MCF 10A (cell line): ENCODE measurements at regions not wholly inside any gene's neighbourhood (a gene's known extent, or its start where the extent isn't known, plus 50 kb on each side); places are given as distances from the start of the nearest gene placed in this dataset.
A peak's percentile ranks its signal among the peaks of the same experiment; 100 is the strongest.

Source experiments
- BruUV-seq: library from RNA; stranded (reverse); fragments of 400-500 nt; replicated peaks from 2 replicates; lab custom pipeline; 2021; lab: Mats Ljungman, UMichigan
- CTCF ChIA-PET: fragments of 300-600 bp; sonication (Branson Sonifier 250); formaldehyde crosslinking; extraction: SDS; loops from one replicate; lab custom pipeline; 2021; ENCODE audit warnings: antibody characterized with exemption, inconsistent platforms; lab: Yijun Ruan, JAX
- POLR2A ChIA-PET: fragments of 300-600, 350-650 bp; sonication (Branson Sonifier 250); formaldehyde crosslinking; extraction: SDS; loops from one replicate; lab custom pipeline; 2020; ENCODE audit warnings: antibody characterized with exemption, inconsistent platforms; lab: Yijun Ruan, JAX
- DNase-seq: peaks from one replicate; pipeline ENCODE4 v3.0.0-alpha.2; 2018; ENCODE audit not compliant: unreplicated experiment
- H3K27ac Mint-ChIP-seq: one replicate; pipeline ENCODE4 v1.8.0; 2022; ENCODE audit warnings: mild to moderate bottlenecking, low read depth, mixed read lengths; ENCODE audit not compliant: unreplicated experiment
- H3K27me3 Mint-ChIP-seq: one replicate; pipeline ENCODE4 v1.8.0; 2022; ENCODE audit warnings: mixed read lengths; ENCODE audit not compliant: insufficient read depth, unreplicated experiment
- H3K36me3 Mint-ChIP-seq: one replicate; pipeline ENCODE4 v1.8.0; 2022; ENCODE audit warnings: mild to moderate bottlenecking, moderate library complexity, mixed read lengths; ENCODE audit not compliant: insufficient read depth, unreplicated experiment
- H3K4me1 Mint-ChIP-seq: one replicate; pipeline ENCODE4 v1.8.0; 2022; ENCODE audit warnings: mixed read lengths; ENCODE audit not compliant: insufficient read depth, unreplicated experiment
- H3K4me3 Mint-ChIP-seq: one replicate; pipeline ENCODE4 v1.8.0; 2022; ENCODE audit warnings: mild to moderate bottlenecking, moderate library complexity, mixed read lengths; ENCODE audit not compliant: unreplicated experiment
- H3K9me3 Mint-ChIP-seq: one replicate; pipeline ENCODE4 v1.8.0; 2022; ENCODE audit warnings: mixed read lengths; ENCODE audit not compliant: unreplicated experiment
- intact Hi-C: fragments of 100-400 bp; cut with micrococcal nuclease; formaldehyde crosslinking; loops from 2 replicates; pipeline ENCODE4 v1.14.1; 2022
- TF ChIP-seq, protein P1 (sequence below): fragments of 200-600 bp; IDR thresholded peaks from one replicate; pipeline ENCODE4 v1.8.0; 2022; ENCODE audit warnings: antibody characterized with exemption, mild to moderate bottlenecking; ENCODE audit not compliant: unreplicated experiment

GRCh38 chr18:67957684-67958083 lies 441.2 kb upstream of the DSEL start:
- H3K4me1 Mint-ChIP-seq = no peaks in the 10 kb centered on the region
- no peak overlapping the region for H3K27ac Mint-ChIP-seq
- H3K4me3 Mint-ChIP-seq = no peak overlapping the region
- H3K9me3 Mint-ChIP-seq = no peaks in the 10 kb centered on the region
- no peaks in the 10 kb centered on the region for H3K36me3 Mint-ChIP-seq
- ChIA-PET POLR2A (interaction anchor here (0.6 to 0.7 kb wide), 2 partner anchors 9 to 435 kb away, joined by 3 to 5 read pairs; no protein-coding TSS in a partner anchor), CTCF (interaction anchor here (0.6 kb wide), 1 partner anchor 1762 kb away, joined by 5 read pairs; no protein-coding TSS in a partner anchor)
- BruUV-seq = no TSS peak
- H3K27me3 Mint-ChIP-seq = no peaks in the 10 kb centered on the region
- TF ChIP-seq, protein P1, sequence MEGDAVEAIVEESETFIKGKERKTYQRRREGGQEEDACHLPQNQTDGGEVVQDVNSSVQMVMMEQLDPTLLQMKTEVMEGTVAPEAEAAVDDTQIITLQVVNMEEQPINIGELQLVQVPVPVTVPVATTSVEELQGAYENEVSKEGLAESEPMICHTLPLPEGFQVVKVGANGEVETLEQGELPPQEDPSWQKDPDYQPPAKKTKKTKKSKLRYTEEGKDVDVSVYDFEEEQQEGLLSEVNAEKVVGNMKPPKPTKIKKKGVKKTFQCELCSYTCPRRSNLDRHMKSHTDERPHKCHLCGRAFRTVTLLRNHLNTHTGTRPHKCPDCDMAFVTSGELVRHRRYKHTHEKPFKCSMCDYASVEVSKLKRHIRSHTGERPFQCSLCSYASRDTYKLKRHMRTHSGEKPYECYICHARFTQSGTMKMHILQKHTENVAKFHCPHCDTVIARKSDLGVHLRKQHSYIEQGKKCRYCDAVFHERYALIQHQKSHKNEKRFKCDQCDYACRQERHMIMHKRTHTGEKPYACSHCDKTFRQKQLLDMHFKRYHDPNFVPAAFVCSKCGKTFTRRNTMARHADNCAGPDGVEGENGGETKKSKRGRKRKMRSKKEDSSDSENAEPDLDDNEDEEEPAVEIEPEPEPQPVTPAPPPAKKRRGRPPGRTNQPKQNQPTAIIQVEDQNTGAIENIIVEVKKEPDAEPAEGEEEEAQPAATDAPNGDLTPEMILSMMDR = no peak
- intact Hi-C loops = no loop called here
- no peak for DNase-seq

- CTCF ChIA-PET = no interaction called here
These were observed 438.1 kb upstream of the DSEL start for GRCh38 chr18:67954594-67954993.

DNA sequence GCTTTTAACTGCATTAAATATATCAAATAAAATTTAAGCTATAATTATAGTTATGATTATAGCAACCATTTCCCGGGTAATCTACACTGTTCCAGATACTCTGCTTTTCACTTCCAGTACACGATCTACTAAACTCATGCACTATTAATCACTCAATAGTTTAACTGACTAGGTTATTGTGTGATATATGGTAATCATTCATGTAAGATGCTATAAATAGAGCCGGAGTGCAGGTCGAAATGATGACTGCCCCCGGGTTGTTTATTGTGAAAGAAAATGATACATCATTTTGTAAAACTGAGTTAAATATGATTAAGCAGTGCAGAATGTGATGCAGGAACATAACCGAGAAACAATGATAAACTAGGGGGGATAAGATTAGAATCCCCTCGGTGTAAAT lies 434.6 kb upstream of the DSEL start:
- no peaks in the 10 kb centered on the region for H3K27me3 Mint-ChIP-seq
- ChIA-PET CTCF (no interaction called here), POLR2A (no interaction called here)
- peak; percentile 6 for DNase-seq
- no peak overlapping the region for H3K27ac Mint-ChIP-seq
- H3K4me1 Mint-ChIP-seq = peaks cover 7% of the 10 kb centered on the region
- intact Hi-C loops = no loop called here
- no peak overlapping the region for H3K4me3 Mint-ChIP-seq
- H3K36me3 Mint-ChIP-seq = no peaks in the 10 kb centered on the region
- TF ChIP-seq, protein P1 = no peak
- no peaks in the 10 kb centered on the region for H3K9me3 Mint-ChIP-seq
- BruUV-seq = no TSS peak

More at GRCh38 chr18:67954594-67954993, 438.1 kb upstream of the DSEL start:
- DNase-seq = no peak
- TF ChIP-seq, protein P1 = no peak
- no peak overlapping the region for H3K27ac Mint-ChIP-seq
- no peaks in the 10 kb centered on the region for H3K27me3 Mint-ChIP-seq
- intact Hi-C loops = no loop called here
- no peak overlapping the region for H3K4me3 Mint-ChIP-seq
- peaks cover 7% of the 10 kb centered on the region for H3K4me1 Mint-ChIP-seq
- POLR2A ChIA-PET = no interaction called here
- H3K9me3 Mint-ChIP-seq = no peaks in the 10 kb centered on the region
- no TSS peak for BruUV-seq
- H3K36me3 Mint-ChIP-seq = no peaks in the 10 kb centered on the region

DNA sequence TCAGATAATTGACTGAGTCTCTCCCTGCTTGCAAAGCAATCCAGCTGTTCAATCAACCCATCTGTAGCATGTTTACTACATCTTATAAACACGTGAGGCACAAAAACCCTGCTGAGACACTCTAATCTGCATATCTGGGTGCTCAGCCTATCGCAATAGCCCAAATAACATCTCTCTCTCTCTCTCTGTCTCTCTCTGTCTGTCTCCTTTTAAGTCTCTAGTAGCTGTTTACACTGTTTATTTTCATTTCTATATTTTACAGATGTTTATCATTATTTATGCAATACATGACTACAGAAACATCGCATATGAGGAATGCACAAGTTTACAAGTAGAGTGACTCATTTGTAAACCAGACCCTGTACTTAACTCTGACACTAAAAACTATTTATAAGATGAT lies 422.1 kb upstream of the DSEL start:
- no peak overlapping the region for H3K4me3 Mint-ChIP-seq
- intact Hi-C loops = no loop called here
- no peaks in the 10 kb centered on the region for H3K4me1 Mint-ChIP-seq
- H3K27ac Mint-ChIP-seq = no peak overlapping the region
- no peak for DNase-seq
- POLR2A ChIA-PET = interaction anchor here (0.6 kb wide), 1 partner anchor 512 kb away, joined by 3 read pairs; no protein-coding TSS in a partner anchor
- no peaks in the 10 kb centered on the region for H3K36me3 Mint-ChIP-seq
- CTCF ChIA-PET = interaction anchor here (1.2 kb wide), 1 partner anchor 423 kb away, joined by 3 read pairs; no protein-coding TSS in a partner anchor
- no peaks in the 10 kb centered on the region for H3K27me3 Mint-ChIP-seq
- peaks cover 8% of the 10 kb centered on the region for H3K9me3 Mint-ChIP-seq
- TF ChIP-seq, protein P1 = no peak
- BruUV-seq = no TSS peak
